Epithelial cell of prostate (primary cell): ENCODE measurements at regions not wholly inside any gene's neighbourhood (a gene's known extent, or its start where the extent isn't known, plus 50 kb on each side); places are given as distances from the start of the nearest gene placed in this dataset.
A peak's percentile ranks its signal among the peaks of the same experiment; 100 is the strongest.

Experiments used
- DNase-seq: peaks from one replicate; pipeline ENCODE4 v3.0.0-alpha.2; 2011; ENCODE audit warnings: low read depth, low spot score
- H3K27ac ChIP-seq: fragments of 450-650 bp; 2 replicates; pipeline ENCODE4 v1.5.1; 2017; ENCODE audit warnings: mild to moderate bottlenecking

DNA sequence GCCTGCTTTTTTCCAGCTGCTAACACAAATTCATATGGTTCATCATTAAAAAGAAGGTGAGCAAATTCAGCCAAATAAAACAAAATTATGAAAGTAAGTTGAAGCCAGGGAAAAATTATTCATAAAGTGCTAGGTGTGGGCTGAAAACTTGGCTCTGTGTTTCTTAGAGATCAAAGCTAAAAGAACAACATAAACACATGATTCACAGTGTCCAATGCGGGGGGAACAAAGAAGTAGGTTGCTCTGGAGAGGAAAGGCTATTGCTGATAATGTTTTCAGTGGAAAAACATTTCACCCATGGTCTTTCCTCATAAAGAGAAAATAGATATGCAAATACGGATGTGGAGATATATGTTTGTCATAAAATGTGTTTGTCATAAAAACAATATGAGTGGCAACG, 1691.5 kb upstream of the SLC10A2 start:
- DNase-seq, result no peak
- no peak overlapping the region for H3K27ac ChIP-seq

DNA sequence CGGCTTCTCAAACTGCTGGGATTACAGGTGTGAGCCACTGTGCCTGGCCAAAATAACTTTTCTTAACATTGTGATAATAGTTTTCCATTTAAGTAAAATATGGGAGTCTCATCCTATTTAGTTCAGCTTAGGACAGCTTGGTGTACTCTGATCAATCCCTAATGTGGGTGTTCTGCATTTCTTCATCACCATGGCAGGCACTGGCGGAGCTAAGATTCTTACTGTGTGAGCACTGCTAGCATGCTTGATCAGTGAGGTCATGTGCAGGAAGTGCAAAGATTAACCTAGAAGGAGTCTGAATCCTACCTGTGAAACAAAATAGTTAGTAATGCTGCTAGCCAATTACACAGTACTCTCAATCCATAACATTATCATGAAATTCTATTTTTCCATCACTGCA, 1684.2 kb upstream of the SLC10A2 start:
- peak; percentile 39 for DNase-seq
- no peak overlapping the region for H3K27ac ChIP-seq

DNA sequence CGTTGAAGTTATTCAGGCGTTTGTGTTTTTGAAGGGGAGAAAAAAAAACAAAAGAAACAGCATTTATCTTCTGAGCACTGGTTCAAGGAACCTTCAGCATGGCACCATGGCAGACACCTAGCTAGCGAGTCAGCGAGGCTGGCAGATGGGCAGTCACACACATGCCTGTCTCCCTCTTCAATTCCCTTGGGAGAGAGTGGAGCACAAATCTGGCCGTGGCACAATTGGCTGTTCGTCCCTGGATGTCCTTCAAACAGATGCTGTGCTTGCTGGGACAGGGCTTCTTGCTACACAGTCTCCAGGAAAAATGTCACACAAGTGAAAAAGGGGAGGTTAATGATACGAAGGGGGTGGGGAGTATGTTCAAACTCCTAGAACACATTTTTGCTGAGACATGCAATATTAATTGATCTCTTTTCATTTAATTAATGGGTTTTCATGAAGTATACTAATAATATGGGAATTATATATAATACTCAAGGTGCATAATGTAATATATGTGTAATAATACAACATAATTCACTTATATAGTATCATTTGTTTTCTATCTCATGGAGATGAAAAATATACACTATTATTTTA, 1674.5 kb upstream of the SLC10A2 start:
- DNase-seq, result no peak
- no peak overlapping the region for H3K27ac ChIP-seq

DNA sequence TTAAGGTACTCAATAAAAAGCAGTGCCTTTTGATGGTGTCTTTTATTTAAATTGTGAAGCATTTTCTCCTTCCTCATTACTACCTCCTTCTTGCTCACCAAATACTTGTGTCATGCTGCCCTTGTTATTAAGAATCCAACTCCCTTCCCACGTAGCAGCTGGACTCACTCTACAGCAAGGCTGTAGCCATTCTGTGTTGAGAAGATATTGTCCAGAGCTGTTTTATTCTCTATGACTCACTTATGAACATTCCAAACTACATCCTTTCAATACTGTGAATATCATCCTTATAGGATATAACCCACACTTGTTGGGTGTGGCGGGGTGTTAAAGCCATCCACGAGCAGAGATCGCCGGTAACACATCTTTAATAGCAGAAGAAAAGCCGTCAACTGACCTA, 1671.5 kb upstream of the SLC10A2 start:
- DNase-seq, result no peak
- H3K27ac ChIP-seq, result no peak overlapping the region

DNA sequence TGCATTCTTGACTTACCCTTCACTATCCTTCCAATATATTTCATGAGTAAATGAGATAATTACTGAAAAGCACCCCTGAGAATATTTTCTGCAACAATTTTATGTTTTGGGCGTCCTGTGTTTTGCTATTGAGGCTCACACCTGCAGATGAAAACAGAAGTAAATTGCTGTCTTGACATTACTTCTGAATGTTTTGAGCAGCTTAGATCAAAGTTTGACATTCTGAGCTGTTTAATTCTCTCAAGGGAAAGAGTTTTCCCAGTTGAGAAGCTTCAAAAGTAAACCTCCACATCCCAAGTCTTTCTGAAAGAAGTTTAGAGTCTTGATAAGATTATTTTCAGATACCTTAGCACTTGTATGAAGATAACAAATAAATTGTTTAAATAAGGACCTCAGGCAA, 1667.2 kb upstream of the SLC10A2 start:
- no peak for DNase-seq
- H3K27ac ChIP-seq, result no peak overlapping the region

DNA sequence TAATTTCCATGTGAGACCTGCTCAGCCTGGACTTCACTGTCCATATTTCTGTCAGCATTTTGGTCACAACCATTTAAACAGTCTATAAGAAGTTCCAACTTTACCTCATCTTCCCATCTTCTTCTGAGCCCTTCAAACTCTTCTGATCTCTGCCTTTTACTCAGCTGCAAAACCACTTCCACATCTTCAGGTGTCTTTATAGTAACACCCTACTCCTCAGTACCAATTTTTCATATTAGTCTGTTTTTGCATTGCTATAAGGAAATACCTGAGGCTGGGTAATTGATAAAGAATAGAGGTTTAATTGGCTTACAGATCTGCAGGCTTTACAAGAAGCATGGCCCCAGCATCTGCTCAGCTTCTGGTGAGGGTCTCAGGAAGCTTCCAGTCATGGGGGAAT, 1648.9 kb upstream of the SLC10A2 start:
- no peak overlapping the region for H3K27ac ChIP-seq
- no peak for DNase-seq

DNA sequence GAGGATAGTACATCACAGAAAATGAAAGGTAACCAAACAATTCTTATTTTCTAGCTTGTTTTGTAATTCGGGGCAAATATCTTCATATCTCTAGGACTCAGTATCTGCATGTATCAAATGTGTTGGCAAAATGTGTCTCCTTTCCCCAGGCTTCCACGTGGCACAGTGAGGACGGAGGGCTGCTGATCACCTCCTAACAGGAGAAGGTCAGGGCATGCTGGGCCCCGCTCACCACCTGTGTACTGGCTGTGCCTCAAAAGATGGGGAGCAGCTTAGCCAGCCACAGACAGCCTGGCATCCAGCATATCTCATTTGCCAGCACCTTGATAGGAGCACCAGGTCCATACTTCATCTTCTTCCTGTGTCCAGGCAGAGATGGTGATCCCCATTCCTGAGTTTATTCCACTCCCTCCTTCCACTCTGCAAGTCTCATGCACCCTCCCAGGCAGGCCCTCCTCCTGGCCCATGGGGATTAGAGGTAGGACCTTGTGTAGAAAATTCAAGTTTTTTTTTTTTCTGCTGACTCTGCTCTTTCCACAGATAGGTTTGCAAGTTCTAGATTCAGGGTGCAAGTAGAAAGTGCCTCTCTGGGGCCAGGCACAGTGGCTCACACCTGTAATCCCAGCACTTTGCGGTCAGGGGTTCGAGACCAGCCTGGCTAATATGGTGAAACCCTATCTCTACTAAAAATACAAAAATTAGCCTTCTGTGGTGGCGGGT, 1639.0 kb upstream of the SLC10A2 start:
- no peak for DNase-seq
- no peak overlapping the region for H3K27ac ChIP-seq

DNA sequence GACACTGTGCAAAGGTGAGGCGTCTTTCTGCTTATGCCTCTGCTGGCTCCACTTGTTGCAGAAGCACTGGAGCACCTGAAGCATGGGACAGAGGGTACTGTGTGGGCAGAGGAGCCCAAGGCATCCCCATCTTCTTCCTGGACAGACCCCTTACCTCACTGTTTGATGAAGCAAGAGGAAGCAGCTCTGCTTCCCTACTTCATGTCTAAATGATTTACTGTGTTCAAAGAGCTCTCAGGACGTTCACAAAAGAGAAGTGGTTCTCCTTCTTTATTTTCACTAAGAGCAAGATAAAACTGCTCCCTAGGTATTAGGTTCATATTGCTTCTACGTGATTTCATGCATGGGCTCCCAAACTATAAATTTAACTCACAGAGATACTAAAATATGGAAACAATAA, 1635.4 kb upstream of the SLC10A2 start:
- DNase-seq, result no peak
- no peak overlapping the region for H3K27ac ChIP-seq

DNA sequence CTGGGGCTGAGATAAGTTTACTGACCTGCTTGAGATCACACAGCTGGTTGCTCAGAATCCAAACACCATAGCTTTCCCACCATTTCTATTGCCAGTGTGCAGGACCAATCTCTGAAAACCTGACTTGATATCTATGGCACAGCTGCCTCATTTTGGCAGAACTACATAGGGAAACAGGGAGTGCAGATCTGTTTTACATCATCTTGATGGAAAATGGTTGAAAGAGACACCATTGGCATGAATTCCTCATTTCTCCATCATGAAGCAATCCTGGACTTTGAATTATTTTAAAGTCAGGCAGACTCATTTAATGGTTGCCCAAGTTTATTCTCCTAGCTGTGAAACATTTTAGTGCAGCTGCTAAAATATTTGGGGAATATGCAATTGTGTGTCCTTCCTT, 1628.2 kb upstream of the SLC10A2 start:
- no peak for DNase-seq
- no peak overlapping the region for H3K27ac ChIP-seq

DNA sequence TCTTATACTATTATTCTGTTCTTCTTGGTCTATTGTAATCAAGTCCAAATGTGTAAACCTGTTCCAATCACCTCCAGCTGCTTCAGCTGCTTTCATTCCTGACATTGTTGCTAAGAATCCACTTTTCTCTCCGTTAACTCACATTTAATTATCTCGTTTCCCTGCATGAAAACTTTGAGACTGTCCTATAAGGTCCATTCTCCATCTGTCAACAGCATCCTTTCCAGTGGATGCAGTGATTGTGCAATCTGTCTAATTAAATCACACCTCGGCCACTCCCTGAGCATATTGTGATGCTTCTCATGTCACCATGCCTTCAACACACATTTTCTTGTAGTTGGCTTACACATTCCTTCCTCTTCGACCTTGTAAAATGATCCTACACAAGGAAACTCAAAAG, 1626.9 kb upstream of the SLC10A2 start:
- DNase-seq, result no peak

DNA sequence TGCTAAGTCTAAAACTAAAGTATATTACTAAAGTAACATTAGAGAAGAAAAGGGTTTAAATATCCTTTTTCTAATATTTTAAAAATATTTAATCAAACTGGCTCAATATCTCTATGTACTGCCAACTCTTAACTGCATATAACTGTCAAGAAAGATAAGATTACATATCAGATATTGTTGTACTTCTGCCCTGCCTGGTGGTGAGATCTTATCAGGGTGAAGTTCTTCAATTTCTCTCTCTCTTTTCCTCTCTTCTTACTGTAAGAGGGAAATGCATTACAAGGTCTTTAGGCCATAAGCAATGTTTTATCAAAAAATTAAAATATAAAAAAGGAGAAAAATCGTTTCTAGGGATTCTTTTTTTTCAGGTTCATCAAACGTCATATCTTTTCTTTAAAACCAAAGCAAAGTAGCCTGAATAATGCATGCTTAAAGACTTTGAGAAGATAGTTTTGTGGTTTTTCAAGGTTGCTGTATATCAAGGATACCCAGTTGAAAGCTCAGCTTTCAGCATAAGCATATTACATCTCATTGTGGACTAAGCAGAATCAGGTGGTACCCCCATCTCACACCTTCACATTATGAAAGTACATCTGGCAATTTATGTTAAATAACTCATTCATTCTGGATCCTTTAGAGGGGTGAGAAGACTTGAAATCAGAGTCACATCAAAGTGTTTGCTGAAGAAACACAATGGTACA, 1625.7 kb upstream of the SLC10A2 start:
- no peak for DNase-seq
- H3K27ac ChIP-seq, result no peak overlapping the region

More for the DNA sequence above, 1626.9 kb upstream of the SLC10A2 start:
- no peak overlapping the region for H3K27ac ChIP-seq

DNA sequence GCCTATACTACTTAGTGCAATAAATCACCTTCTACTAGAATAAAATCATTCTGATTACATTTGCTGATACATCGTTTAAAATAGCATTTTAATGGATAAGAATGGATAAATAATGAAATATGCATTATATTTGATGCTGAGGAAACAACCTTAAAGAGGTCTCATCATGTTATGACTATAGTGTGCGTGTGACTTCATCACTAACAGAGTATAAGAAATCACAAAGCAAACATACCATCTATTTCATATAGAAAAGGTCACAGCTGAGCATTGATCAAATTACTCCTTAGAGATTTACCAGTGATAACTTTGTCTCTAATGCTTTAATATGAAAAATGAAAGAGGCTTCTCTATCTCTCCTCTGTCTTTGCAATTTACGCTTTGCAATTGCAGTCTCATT, 1620.3 kb upstream of the SLC10A2 start:
- no peak for DNase-seq
- no peak overlapping the region for H3K27ac ChIP-seq

DNA sequence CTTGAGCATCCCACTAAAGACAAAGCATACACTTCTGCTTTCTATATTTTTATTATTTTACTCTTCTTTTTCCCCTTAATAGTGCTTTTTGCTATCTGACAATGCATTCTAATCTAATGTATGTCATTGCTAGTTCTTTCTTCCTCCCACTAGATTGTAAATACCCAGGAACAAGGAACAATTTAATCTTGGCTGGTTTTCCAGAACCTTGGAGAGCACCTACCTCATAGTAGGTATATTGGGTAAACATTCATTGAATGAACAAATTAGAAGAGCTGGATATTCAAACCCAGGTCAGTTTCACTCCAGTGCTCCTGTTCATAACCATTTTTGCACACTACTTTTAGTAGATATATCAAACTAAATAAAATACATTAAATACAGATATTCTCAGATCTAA, 1617.6 kb upstream of the SLC10A2 start:
- DNase-seq, result no peak

DNA sequence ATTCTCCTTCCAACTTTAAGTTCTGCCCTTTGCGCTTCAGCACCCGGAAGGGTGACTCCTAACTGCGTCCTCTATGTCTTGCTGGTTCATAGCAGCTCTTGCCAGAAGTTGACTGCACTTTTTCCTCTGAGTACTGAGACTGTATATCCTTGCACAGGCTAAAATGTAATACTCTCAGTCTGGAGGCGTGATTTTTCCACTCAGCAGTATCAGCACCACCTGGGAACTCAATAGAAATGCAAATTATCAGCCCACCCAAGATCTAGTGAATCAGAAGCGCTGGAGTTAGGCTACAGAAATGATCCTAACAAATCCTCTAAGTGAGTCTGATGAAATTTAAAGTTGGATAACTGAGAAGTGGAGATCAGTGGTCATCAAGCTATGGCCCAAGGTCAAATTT, 1611.9 kb upstream of the SLC10A2 start:
- DNase-seq, result no peak
- H3K27ac ChIP-seq, result no peak overlapping the region

More for the DNA sequence above, 1617.6 kb upstream of the SLC10A2 start:
- no peak overlapping the region for H3K27ac ChIP-seq

DNA sequence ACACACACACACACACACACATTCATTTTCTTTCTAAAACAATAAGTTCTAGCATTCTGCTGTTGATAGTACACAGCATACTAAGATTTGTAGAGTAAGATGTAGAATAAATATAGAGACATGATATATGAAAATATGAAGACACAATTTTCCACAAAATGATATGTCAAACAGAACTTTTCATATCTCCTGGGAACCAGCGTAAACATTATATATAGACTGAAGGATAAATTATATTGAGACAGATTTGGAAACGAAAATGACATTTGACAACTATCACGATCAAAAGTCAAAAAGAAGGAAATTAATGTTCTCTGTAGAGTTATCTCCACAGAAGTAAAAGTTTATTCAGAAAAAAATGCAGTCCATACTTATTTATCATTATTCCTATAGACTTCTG, 1605.7 kb upstream of the SLC10A2 start:
- no peak overlapping the region for H3K27ac ChIP-seq
- DNase-seq, result no peak

DNA sequence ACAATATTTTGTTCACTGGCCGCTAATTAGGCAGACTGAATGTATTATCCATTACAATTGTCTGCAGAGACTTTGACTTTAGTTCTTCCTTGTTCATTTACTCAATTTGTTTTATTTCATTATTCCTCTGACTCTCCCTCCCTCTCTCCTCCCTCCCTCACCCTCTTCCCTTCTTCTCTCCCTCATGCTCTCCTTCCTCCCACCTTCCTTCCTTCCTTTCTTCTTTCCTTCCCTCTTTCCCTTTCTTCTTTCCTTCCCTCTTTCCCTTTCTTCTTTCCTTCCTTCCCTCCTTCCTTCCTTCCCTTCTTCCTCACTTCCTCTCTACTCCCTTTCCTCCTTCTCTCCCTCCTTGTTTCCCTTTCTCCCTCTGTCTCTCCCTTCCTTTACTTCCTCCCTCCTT, 1591.0 kb upstream of the SLC10A2 start:
- DNase-seq, result no peak
- no peak overlapping the region for H3K27ac ChIP-seq

DNA sequence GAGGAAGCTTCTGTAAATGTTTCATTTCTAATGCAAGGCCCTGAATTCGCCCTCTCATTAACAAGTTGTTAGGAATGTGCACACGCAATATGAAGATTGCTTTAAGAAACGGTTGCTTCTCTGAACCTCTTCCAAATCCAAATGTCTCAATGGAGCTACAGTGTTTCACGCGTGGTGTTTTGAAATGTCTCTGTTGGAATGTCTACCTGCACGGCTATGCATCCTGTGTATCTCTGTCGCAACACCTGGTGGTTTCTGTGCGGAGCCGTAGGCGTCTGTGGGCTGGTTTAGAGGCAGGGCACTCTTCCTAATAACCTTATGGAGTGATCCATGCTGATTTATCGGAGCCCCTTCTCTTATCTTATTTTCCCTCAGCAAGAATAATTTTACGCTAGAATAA, 1584.2 kb upstream of the SLC10A2 start:
- DNase-seq, result no peak
- H3K27ac ChIP-seq, result no peak overlapping the region

DNA sequence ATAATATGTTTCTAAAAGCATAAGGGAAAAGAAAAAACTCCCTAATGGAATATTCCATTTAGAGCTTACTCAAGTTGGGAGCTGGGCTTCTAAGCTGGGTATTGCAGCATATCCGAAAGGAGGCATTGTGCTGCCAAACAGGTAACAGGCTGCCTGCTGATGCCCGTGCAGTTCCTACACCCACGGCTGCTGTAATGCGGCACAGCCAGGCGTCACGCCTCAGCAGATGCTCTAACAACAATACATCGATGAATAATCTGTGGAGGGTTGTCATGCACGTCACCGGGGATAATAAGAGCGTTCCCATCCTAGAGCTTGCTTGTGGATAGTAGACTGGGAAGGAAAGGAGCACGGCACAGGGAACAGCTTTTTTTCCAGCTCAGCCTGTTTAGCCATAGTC, 1582.1 kb upstream of the SLC10A2 start:
- DNase-seq, result no peak
- no peak overlapping the region for H3K27ac ChIP-seq

DNA sequence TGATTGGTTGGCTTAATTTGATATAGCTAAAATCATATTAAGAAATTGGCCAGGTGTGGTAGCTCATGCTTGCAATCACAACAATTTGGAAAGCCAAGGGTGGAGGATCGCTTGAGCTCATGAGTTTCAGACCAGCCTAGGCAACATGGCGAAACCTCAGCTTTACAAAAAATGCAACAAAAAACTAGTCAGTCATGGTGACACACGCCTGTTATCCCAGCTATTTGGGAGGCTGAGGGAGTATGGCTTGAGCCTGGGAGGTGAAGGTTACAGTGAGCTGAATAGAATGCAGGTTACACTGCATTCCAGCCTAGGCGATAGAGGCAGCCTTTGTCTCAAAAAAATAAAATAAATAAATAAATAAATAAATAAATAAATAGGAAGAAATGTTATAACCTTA, 1579.6 kb upstream of the SLC10A2 start:
- H3K27ac ChIP-seq, result no peak overlapping the region
- DNase-seq, result no peak

DNA sequence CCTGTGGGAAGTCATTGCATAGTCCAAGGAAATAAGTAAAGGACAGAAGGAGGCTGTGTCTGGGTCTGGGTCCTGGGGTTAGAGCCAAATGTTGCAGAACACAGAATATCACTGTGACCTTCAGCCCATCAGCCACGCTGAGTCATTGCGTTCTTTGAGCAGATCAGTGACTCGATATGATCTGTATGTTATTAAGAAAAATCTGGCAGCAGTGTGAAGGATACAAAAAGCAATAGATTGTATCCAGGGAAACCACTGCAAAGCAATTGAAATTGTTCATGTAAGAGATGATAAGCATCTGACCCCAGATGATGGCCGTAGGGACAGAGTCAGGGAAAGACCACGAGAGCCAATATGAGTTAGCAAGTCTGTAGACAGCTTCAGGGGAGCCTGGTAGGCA, 1575.1 kb upstream of the SLC10A2 start:
- no peak overlapping the region for H3K27ac ChIP-seq
- no peak for DNase-seq

DNA sequence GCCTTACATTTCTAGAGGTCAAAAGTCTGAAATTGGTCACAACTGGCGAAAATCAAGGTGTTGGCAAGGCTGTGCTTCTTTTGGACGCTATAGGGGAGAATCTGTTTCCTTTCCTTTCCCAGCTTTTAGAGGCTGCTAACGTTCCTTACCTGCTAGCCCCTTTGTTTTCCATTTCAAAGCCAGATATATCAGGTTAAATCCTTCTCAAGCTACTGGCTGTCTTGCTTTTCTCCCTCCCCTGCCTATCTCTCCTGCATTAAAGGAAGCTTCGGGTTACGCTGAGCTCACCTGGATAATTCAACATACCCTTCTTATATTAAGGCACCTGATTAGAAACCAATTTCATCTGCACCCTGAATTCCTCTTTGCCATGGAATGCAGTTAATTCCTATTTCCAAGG, 1569.7 kb upstream of the SLC10A2 start:
- H3K27ac ChIP-seq, result no peak overlapping the region
- DNase-seq, result no peak

DNA sequence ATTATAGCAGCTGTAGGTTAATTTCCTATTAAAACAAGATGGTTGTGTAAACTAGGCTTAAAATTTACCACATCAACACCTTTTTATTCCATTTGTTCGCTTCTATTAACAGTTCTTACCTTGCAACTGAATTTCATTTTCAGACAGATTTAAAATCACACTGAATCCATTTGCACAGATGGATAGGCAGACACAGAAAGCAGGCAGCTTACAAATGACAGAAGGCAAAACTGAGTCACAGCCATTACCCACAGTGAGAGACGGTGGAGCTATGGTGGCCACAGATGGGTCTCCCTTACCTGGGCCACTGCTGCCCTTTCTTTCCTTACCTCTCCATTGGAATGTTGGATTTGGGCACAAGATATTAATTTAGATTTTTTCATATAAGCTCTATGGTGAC, 1567.8 kb upstream of the SLC10A2 start:
- H3K27ac ChIP-seq, result no peak overlapping the region
- DNase-seq, result no peak
